Activated CD8-positive, alpha-beta T cell treated with anti-CD3 and anti-CD28 coated beads for 36 hours (primary cell): ENCODE measurements at regions not wholly inside any gene's neighbourhood (a gene's known extent, or its start where the extent isn't known, plus 50 kb on each side); places are given as distances from the start of the nearest gene placed in this dataset.
A peak's percentile ranks its signal among the peaks of the same experiment; 100 is the strongest.

ENCODE experiments used
- ATAC-seq: fragments of 200-7000 bp; cut with Tn5 transposase; one replicate; pipeline ENCODE4 v1.10.0; 2021; ENCODE audit warnings: mild to moderate bottlenecking, moderate library complexity
- CTCF ChIA-PET: fragments of 350-600 bp; sonication (Branson Sonifier 250); formaldehyde crosslinking; loops from one replicate; lab custom pipeline; 2021; ENCODE audit warnings: antibody characterized with exemption; lab: Charles Lee
- POLR2A ChIA-PET: fragments of 350-600 bp; sonication (Branson Sonifier 250); formaldehyde crosslinking; loops from one replicate; lab custom pipeline; 2021; ENCODE audit warnings: antibody characterized with exemption; lab: Charles Lee
- DNase-seq: peaks from one replicate; pipeline ENCODE4 v3.0.0-alpha.2; 2020
- H3K27ac Mint-ChIP-seq: one replicate; pipeline ENCODE4 v1.8.0; 2021; ENCODE audit warnings: mild to moderate bottlenecking, mixed read lengths
- H3K27me3 Mint-ChIP-seq: one replicate; pipeline ENCODE4 v1.8.0; 2021; ENCODE audit warnings: mixed read lengths
- H3K36me3 Mint-ChIP-seq: one replicate; pipeline ENCODE4 v1.8.0; 2021; ENCODE audit warnings: low read depth, mixed read lengths
- H3K4me1 Mint-ChIP-seq: one replicate; pipeline ENCODE4 v1.8.0; 2021; ENCODE audit warnings: low read depth, mixed read lengths
- H3K4me3 Mint-ChIP-seq: one replicate; pipeline ENCODE4 v1.8.0; 2021; ENCODE audit warnings: mild to moderate bottlenecking, moderate library complexity, mixed read lengths
- H3K9me3 Mint-ChIP-seq: one replicate; pipeline ENCODE4 v1.8.0; 2021; ENCODE audit warnings: mixed read lengths
- CTCF ChIP-seq: fragments of 200-600 bp; IDR thresholded peaks from one replicate; pipeline ENCODE4 v1.8.0; 2022; ENCODE audit warnings: antibody characterized with exemption, mild to moderate bottlenecking
- intact Hi-C: fragments of 100-400 bp; cut with micrococcal nuclease; formaldehyde crosslinking; loops from one replicate; pipeline ENCODE4 v1.10.0; 2022

GRCh38 chr14:76922092-76922491 lies 95.9 kb downstream of the LRRC74A start:
- TF ChIP-seq CTCF = no peak
- ATAC-seq (no peak), DNase-seq (no peak)
- Mint-ChIP-seq H3K4me3 (no peak overlapping the region), H3K36me3 (no peaks in the 10 kb centered on the region), H3K9me3 (no peaks in the 10 kb centered on the region), H3K4me1 (peaks cover 70% of the 10 kb centered on the region), H3K27ac (no peak overlapping the region), H3K27me3 (no peaks in the 10 kb centered on the region)
- ChIA-PET CTCF (interaction anchor here (1.0 to 3.5 kb wide), 5 partner anchors 9 to 148 kb away, joined by 3 to 21 read pairs (median 6); no protein-coding TSS in a partner anchor), POLR2A (no interaction called here)
- intact Hi-C loops = no loop called here

- H3K27me3 Mint-ChIP-seq = no peaks in the 10 kb centered on the region
- ATAC-seq (no peak), DNase-seq (no peak)
- H3K9me3 Mint-ChIP-seq = no peaks in the 10 kb centered on the region
- intact Hi-C loops = no loop called here
- H3K27ac Mint-ChIP-seq = no peak overlapping the region
- POLR2A ChIA-PET = interaction anchor here (0.7 to 1.4 kb wide), 5 partner anchors 106 to 200 kb away, joined by 3 read pairs; no protein-coding TSS in a partner anchor
- H3K4me3 Mint-ChIP-seq = no peak overlapping the region
- TF ChIP-seq CTCF = no peak
- H3K4me1 Mint-ChIP-seq = peaks cover 63% of the 10 kb centered on the region
- CTCF ChIA-PET = interaction anchor here (0.7 to 3.5 kb wide), 9 partner anchors 8 to 149 kb away, joined by 3 to 21 read pairs (median 3); no protein-coding TSS in a partner anchor
- H3K36me3 Mint-ChIP-seq = no peaks in the 10 kb centered on the region
These were observed 94.8 kb downstream of the LRRC74A start for GRCh38 chr14:76921088-76921399.

- DNase-seq = no peak
These were observed 94.3 kb downstream of the LRRC74A start for GRCh38 chr14:76920331-76921087.

GRCh38 chr14:76919431-76920330 lies 93.5 kb downstream of the LRRC74A start:
- peaks cover 51% of the 10 kb centered on the region for H3K4me1 Mint-ChIP-seq
- TF ChIP-seq CTCF = no peak
- ATAC-seq = peak; percentile 77
- no peaks in the 10 kb centered on the region for H3K9me3 Mint-ChIP-seq
- peak; percentile 82 for DNase-seq
- H3K36me3 Mint-ChIP-seq = no peaks in the 10 kb centered on the region
- H3K27me3 Mint-ChIP-seq = no peaks in the 10 kb centered on the region
- peak overlapping the region; percentile 34 for H3K4me3 Mint-ChIP-seq
- CTCF ChIA-PET = interaction anchor here (0.8 to 5.2 kb wide), 16 partner anchors 11 to 175 kb away, joined by 3 to 29 read pairs (median 6); no protein-coding TSS in a partner anchor
- peak overlapping the region; percentile 48 for H3K27ac Mint-ChIP-seq
- intact Hi-C loops = loop anchor here (5.0 kb wide), 1 partner anchor 38 kb away; no protein-coding TSS in a partner anchor
- POLR2A ChIA-PET = interaction anchor here (0.8 to 1.7 kb wide), 8 partner anchors 29 to 123 kb away, joined by 3 to 7 read pairs (median 3); no protein-coding TSS in a partner anchor

More at GRCh38 chr14:76920331-76921087, 94.3 kb downstream of the LRRC74A start:
- H3K9me3 Mint-ChIP-seq = no peaks in the 10 kb centered on the region
- H3K36me3 Mint-ChIP-seq = no peaks in the 10 kb centered on the region
- ChIA-PET CTCF (interaction anchor here (0.7 to 5.2 kb wide), 14 partner anchors 7 to 175 kb away, joined by 3 to 29 read pairs (median 4); no protein-coding TSS in a partner anchor), POLR2A (interaction anchor here (0.8 to 1.7 kb wide), 8 partner anchors 29 to 200 kb away, joined by 3 to 7 read pairs (median 3); no protein-coding TSS in a partner anchor)
- intact Hi-C loops = no loop called here
- peak overlapping the region; percentile 48 for H3K27ac Mint-ChIP-seq
- no peaks in the 10 kb centered on the region for H3K27me3 Mint-ChIP-seq
- no peak for TF ChIP-seq CTCF
- peaks cover 59% of the 10 kb centered on the region for H3K4me1 Mint-ChIP-seq
- ATAC-seq = no peak
- peak overlapping the region; percentile 34 for H3K4me3 Mint-ChIP-seq
